ENCODE measurements at regions not wholly inside any gene's neighbourhood (a gene's known extent, or its start where the extent isn't known, plus 50 kb on each side); places are given as distances from the start of the nearest gene placed in this dataset.

DNA sequence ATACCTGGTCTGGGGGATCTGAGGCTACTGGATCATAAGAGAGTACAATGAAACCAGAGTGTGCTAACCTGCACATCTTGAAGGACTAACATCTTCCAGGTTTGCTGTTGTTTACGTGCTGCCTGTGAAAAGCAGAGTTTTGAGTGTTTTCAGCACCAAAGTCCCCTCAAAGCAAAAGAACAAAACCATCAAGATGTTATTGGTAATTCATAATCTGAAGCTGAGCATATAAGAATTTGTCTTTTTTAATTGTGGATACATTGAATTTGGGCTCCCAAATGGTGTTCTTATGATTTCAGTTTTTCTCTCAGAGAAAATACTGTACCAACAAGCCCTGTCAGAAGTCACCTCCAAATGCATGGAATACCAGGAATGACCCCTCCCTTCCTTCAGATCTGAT lies 110.2 kb downstream of the BTG1 start:
- H3K27me3 ChIP-seq (ENCODE audit: insufficient read depth, low read length, poor library complexity) = no peaks in the 10 kb centered on the region
- peaks cover 87% of the 10 kb centered on the region for H3K4me1 ChIP-seq (ENCODE audit: insufficient read depth, low read length)
- no peaks in the 10 kb centered on the region for H4K20me1 ChIP-seq (ENCODE audit: insufficient read depth, low read length)
- TF ChIP-seq, protein P1, sequence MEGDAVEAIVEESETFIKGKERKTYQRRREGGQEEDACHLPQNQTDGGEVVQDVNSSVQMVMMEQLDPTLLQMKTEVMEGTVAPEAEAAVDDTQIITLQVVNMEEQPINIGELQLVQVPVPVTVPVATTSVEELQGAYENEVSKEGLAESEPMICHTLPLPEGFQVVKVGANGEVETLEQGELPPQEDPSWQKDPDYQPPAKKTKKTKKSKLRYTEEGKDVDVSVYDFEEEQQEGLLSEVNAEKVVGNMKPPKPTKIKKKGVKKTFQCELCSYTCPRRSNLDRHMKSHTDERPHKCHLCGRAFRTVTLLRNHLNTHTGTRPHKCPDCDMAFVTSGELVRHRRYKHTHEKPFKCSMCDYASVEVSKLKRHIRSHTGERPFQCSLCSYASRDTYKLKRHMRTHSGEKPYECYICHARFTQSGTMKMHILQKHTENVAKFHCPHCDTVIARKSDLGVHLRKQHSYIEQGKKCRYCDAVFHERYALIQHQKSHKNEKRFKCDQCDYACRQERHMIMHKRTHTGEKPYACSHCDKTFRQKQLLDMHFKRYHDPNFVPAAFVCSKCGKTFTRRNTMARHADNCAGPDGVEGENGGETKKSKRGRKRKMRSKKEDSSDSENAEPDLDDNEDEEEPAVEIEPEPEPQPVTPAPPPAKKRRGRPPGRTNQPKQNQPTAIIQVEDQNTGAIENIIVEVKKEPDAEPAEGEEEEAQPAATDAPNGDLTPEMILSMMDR (IDR thresholded peaks at IDR 0.05; ENCODE audit: borderline replicate concordance, extremely low read depth, low read length, poor library complexity, severe bottlenecking) = no peak
- TF ChIP-seq EZH2 (IDR thresholded peaks at IDR 0.05; ENCODE audit: borderline replicate concordance, low read depth, low read length, severe bottlenecking) = no peak
- no peak for DNase-seq
- ATAC-seq (ENCODE audit: insufficient read depth, low read depth) = no peak
- H3K9me3 ChIP-seq (ENCODE audit: insufficient read depth, low read length, severe bottlenecking) = no peaks in the 10 kb centered on the region
- H3K4me2 ChIP-seq (ENCODE audit: insufficient read depth, low read length) = peak overlapping the region; percentile 64
- H3K79me2 ChIP-seq (ENCODE audit: insufficient read depth, low read length) = peaks cover 28% of the 10 kb centered on the region
- H3K4me3 ChIP-seq (ENCODE audit: low read depth in 1 of 2, low read length in 2 of 2) = peak overlapping the region in 1 of 2 experiments; percentile 46; a peak in 2 of 4 replicates
- no peaks in the 10 kb centered on the region for H3K36me3 ChIP-seq (ENCODE audit: insufficient read depth, low read length)
- peak overlapping the region; percentile 96 for H3K27ac ChIP-seq (ENCODE audit: low read length)
- peak overlapping the region; percentile 53 for H3K9ac ChIP-seq (ENCODE audit: low read depth, low read length)
- H2AFZ ChIP-seq (ENCODE audit: low read depth, low read length) = 0 out of 2 replicates have a peak overlapping the region, but pooled peaks have one; percentile 43

DNA sequence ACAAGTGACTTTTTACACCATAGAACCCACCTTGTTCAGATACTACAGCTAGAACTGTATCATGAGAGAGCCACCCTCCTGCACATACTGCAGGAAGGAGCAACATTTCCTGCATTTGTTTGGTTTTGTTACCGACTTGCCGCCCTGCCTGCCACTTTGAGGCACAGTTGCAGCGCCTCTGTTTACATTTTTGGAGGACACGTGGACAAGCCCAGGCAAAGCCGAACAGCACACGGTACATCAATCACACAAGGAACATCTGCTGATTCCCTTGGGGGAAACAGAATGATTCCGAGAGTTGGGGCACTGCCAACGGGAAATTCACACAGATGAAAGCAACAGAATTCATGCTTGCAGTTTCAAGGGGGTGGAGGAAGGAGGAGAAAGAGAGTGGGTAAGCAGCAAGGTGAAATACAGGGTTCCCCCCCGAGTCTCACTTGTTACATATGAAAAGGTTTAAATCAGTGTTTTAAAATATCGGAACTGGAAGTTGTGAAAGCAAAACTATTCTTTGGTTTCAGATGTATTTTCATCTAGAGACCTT lies 110.7 kb downstream of the BTG1 start:
- peak; percentile 72 for ATAC-seq (ENCODE audit: insufficient read depth, low read depth)
- H3K4me3 ChIP-seq (ENCODE audit: low read depth in 1 of 2, low read length in 2 of 2) = peak overlapping the region in 1 of 2 experiments; percentile 46; a peak in 2 of 4 replicates
- peak overlapping the region; percentile 96 for H3K27ac ChIP-seq (ENCODE audit: low read length)
- TF ChIP-seq EZH2 (IDR thresholded peaks at IDR 0.05; ENCODE audit: borderline replicate concordance, low read depth, low read length, severe bottlenecking) = no peak
- TF ChIP-seq, protein P1 (IDR thresholded peaks at IDR 0.05; ENCODE audit: borderline replicate concordance, extremely low read depth, low read length, poor library complexity, severe bottlenecking) = peak; percentile 32
- H3K79me2 ChIP-seq (ENCODE audit: insufficient read depth, low read length) = peaks cover 28% of the 10 kb centered on the region
- H3K4me2 ChIP-seq (ENCODE audit: insufficient read depth, low read length) = peak overlapping the region; percentile 64
- H3K36me3 ChIP-seq (ENCODE audit: insufficient read depth, low read length) = no peaks in the 10 kb centered on the region
- peak; percentile 90 for DNase-seq
- H3K27me3 ChIP-seq (ENCODE audit: insufficient read depth, low read length, poor library complexity) = no peaks in the 10 kb centered on the region
- no peak overlapping the region for H2AFZ ChIP-seq (ENCODE audit: low read depth, low read length)
- H4K20me1 ChIP-seq (ENCODE audit: insufficient read depth, low read length) = no peaks in the 10 kb centered on the region
- peak overlapping the region; percentile 53 for H3K9ac ChIP-seq (ENCODE audit: low read depth, low read length)
- no peaks in the 10 kb centered on the region for H3K9me3 ChIP-seq (ENCODE audit: insufficient read depth, low read length, severe bottlenecking)
- H3K4me1 ChIP-seq (ENCODE audit: insufficient read depth, low read length) = peaks cover 93% of the 10 kb centered on the region

DNA sequence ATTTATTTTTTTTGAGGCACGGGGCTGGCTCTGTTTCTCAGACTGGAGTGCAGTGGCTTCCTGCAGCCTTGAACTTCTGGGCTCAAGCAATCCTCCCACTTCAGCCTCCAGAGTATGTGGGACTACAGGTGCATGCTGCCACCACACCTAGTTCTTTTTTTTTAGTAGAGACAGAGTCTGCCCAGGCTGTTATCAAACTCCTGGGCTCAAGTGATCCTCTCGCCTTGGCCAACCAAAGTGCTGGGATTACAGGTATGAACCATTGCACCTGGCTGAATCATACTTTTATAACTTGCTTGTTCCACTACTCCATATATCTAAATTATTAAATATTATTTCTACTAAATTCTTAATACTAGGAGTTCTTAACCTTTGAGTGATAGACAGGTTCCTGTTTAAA lies 111.6 kb downstream of the BTG1 start:
- Histone ChIP-seq H3K27me3 (ENCODE audit: insufficient read depth, low read length, poor library complexity) (no peaks in the 10 kb centered on the region), H3K79me2 (ENCODE audit: insufficient read depth, low read length) (peaks cover 36% of the 10 kb centered on the region), H3K4me3 (ENCODE audit: low read depth in 1 of 2, low read length in 2 of 2) (no peak overlapping the region), H2AFZ (ENCODE audit: low read depth, low read length) (no peak overlapping the region), H3K4me1 (ENCODE audit: insufficient read depth, low read length) (peaks cover 99% of the 10 kb centered on the region), H3K9ac (ENCODE audit: low read depth, low read length) (peak overlapping the region; percentile 53), H3K36me3 (ENCODE audit: insufficient read depth, low read length) (no peaks in the 10 kb centered on the region), H3K27ac (ENCODE audit: low read length) (peak overlapping the region; percentile 96), H3K4me2 (ENCODE audit: insufficient read depth, low read length) (peak overlapping the region; percentile 64; the same call in 1 of the 2 replicates), H3K9me3 (ENCODE audit: insufficient read depth, low read length, severe bottlenecking) (no peaks in the 10 kb centered on the region), H4K20me1 (ENCODE audit: insufficient read depth, low read length) (no peaks in the 10 kb centered on the region)
- DNase-seq = peak; percentile 34
- TF ChIP-seq, protein P1 (IDR thresholded peaks at IDR 0.05; ENCODE audit: borderline replicate concordance, extremely low read depth, low read length, poor library complexity, severe bottlenecking) = no peak
- no peak for TF ChIP-seq EZH2 (IDR thresholded peaks at IDR 0.05; ENCODE audit: borderline replicate concordance, low read depth, low read length, severe bottlenecking)
- ATAC-seq (ENCODE audit: insufficient read depth, low read depth) = no peak
